T-cell (primary cell): ENCODE measurements at regions not wholly inside any gene's neighbourhood (a gene's known extent, or its start where the extent isn't known, plus 50 kb on each side); places are given as distances from the start of the nearest gene placed in this dataset.

Experiments
- ATAC-seq, 4 experiments: fragments of 200-7000 bp in 3 of 4; fragments of 150-1000 bp in 1 of 4; cut with Tn5 transposase; replicated peaks in 1 of 4; 1 replicate in 3 of 4; 2 replicates in 1 of 4; pipeline ENCODE4 v1.10.0; 2021; ENCODE audit warnings: moderate library complexity in 3 of 4, mild to moderate bottlenecking in 2 of 4, moderate number of reproducible peaks in 1 of 4
- CTCF ChIA-PET, 2 donors: fragments of 300-600 bp; sonication (Branson Sonifier 250); formaldehyde crosslinking; loops; one replicate each; lab custom pipeline; 2022; ENCODE audit warnings: antibody characterized with exemption in 2 of 2; lab: Charles Lee
- POLR2A ChIA-PET, 2 donors: fragments of 300-600 bp; sonication (Branson Sonifier 250); formaldehyde crosslinking; loops; one replicate each; lab custom pipeline; 2022; ENCODE audit warnings: antibody characterized with exemption in 2 of 2; lab: Charles Lee
- DNase-seq, 35 experiments: peaks; one replicate each; pipeline versions ENCODE4 v3.0.0 to v3.0.0-alpha.2; 2013 to 2023
- H3K27ac ChIP-seq: one replicate; pipeline ENCODE4 v1.5.1; 2013; ENCODE audit warnings: low read length
- H3K27me3 ChIP-seq, 2 experiments: replicated peaks in 1 of 2; 1 replicate in 1 of 2; 2 replicates in 1 of 2; pipeline versions ENCODE4 v1.6.1 to v1.7.0; 2013; ENCODE audit warnings: low read length in 1 of 2, mixed read lengths in 1 of 2; ENCODE audit not compliant: control insufficient read depth in 2 of 2, insufficient read depth in 2 of 2; ENCODE audit errors: extremely low read depth in 1 of 2
- H3K36me3 ChIP-seq, 2 donors: 1 replicate in 1 of 2; 2 replicates in 1 of 2; pipeline versions ENCODE4 v1.6.1 to v1.7.0; 2013; ENCODE audit warnings: low read length in 1 of 2; ENCODE audit not compliant: control insufficient read depth in 2 of 2, insufficient read depth in 1 of 2; ENCODE audit errors: extremely low read depth in 1 of 2
- H3K4me1 ChIP-seq, 2 experiments: 1 replicate in 1 of 2; 2 replicates in 1 of 2; pipeline versions ENCODE4 v1.6.1 to v1.7.0; 2013; ENCODE audit warnings: low read length in 2 of 2, mixed read lengths in 1 of 2; ENCODE audit not compliant: insufficient read depth in 2 of 2, control insufficient read depth in 1 of 2; ENCODE audit errors: extremely low read depth in 1 of 2
- H3K4me3 ChIP-seq, 2 donors: 1 replicate in 1 of 2; 2 replicates in 1 of 2; pipeline versions ENCODE4 v1.5.1 to v1.7.0; 2013; ENCODE audit warnings: mild to moderate bottlenecking in 2 of 2, low read length in 1 of 2, moderate library complexity in 1 of 2; ENCODE audit not compliant: control insufficient read depth in 1 of 2; ENCODE audit errors: extremely low read depth in 1 of 2
- H3K9me3 ChIP-seq: 2 replicates; pipeline ENCODE4 v1.7.0; 2013
- H3K27ac Mint-ChIP-seq, 2 donors: one replicate each; pipeline ENCODE4 v1.8.0; 2020 to 2021; ENCODE audit warnings: mild to moderate bottlenecking in 2 of 2, mixed read lengths in 2 of 2
- H3K27me3 Mint-ChIP-seq, 2 donors: one replicate each; pipeline ENCODE4 v1.8.0; 2021 to 2022; ENCODE audit warnings: mixed read lengths in 2 of 2
- H3K36me3 Mint-ChIP-seq: one replicate; pipeline ENCODE4 v1.8.0; 2021; ENCODE audit warnings: mixed read lengths
- H3K4me1 Mint-ChIP-seq, 3 donors: one replicate each; pipeline ENCODE4 v1.8.0; 2020 to 2022; ENCODE audit warnings: mixed read lengths in 3 of 3, mild to moderate bottlenecking in 1 of 3
- H3K4me3 Mint-ChIP-seq, 3 donors: one replicate each; pipeline ENCODE4 v1.8.0; 2020 to 2022; ENCODE audit warnings: mild to moderate bottlenecking in 3 of 3, mixed read lengths in 3 of 3, moderate library complexity in 3 of 3
- H3K9me3 Mint-ChIP-seq, 3 donors: one replicate each; pipeline ENCODE4 v1.8.0; 2020 to 2022; ENCODE audit warnings: mixed read lengths in 3 of 3
- WGBS: methylation state at CpG from one replicate; pipeline ENCODE4 v1.1.5; 2013; ENCODE audit warnings: missing lambda C conversion rate; ENCODE audit not compliant: insufficient coverage; 5-methylcytosine and 5-hydroxymethylcytosine counted together

GRCh38 chr4:184575306-184575705, 73.9 kb downstream of the CASP3 start:
- Mint-ChIP-seq H3K4me1 (peaks cover 5 to 13% (median 10%) of the 10 kb centered on the region in 3 donors), H3K36me3 (no peaks in the 10 kb centered on the region), H3K9me3 (peaks cover 2 to 4% (median 3%) of the 10 kb centered on the region in 3 donors), H3K27me3 (no peaks in the 10 kb centered on the region), H3K27ac (no peak overlapping the region), H3K4me3 (no peak overlapping the region)
- peaks cover 0 to 2% of the 10 kb centered on the region in 2 experiments for H3K27me3 ChIP-seq
- ChIA-PET POLR2A (interaction anchor here in 1 of 2 donors (0.6 kb wide), 1 partner anchor 187 kb away, joined by 3 read pairs; no protein-coding TSS in a partner anchor), CTCF (interaction anchor here (0.7 to 1.5 kb wide), 4 partner anchors 14 to 549 kb away, joined by 3 to 4 read pairs (median 3); partner anchors contain the start of gene IRF2 (in 1 of the 2))
- H3K36me3 ChIP-seq, result no peaks in the 10 kb centered on the region
- no peaks in the 10 kb centered on the region for H3K9me3 ChIP-seq
- DNase-seq (peak in 1 of 35 experiments; percentile 10), ATAC-seq (peak in 1 of 4 experiments; percentile 64)
- no peak overlapping the region for H3K4me3 ChIP-seq
- no CpG with 5 or more reads among the region's 1 CpG for WGBS
- H3K4me1 ChIP-seq, result no peaks in the 10 kb centered on the region
- H3K27ac ChIP-seq, result no peak overlapping the region

GRCh38 chr4:184574861-184575260, 74.4 kb downstream of the CASP3 start:
- Mint-ChIP-seq H3K36me3 (no peaks in the 10 kb centered on the region), H3K9me3 (peaks cover 2 to 4% (median 3%) of the 10 kb centered on the region in 3 donors)

DNA sequence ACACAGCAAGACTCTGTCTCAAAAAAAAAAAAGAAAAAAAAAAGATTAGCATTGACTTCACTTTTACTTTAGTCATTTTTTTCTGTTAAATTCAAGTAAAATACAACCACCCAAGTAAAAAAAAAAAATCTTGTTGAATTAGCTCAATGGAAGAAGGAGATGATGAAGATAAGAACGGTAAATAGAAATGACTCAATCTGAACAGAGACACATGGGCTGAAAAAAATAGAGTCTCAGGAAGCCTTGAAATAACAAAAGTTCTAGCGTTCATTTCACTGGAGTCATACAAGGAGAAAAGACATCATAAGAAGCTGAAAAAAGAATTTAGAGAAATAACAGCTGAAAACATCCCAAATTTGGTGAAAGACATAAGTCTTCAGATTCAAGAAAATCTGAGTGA, 75.5 kb downstream of the CASP3 start:
- Mint-ChIP-seq H3K27me3 (no peaks in the 10 kb centered on the region), H3K27ac (peak overlapping the region in 1 of 2 donors; percentile 36), H3K4me3 (no peak overlapping the region), H3K4me1 (peaks cover 5 to 13% (median 10%) of the 10 kb centered on the region in 3 donors), H3K36me3 (no peaks in the 10 kb centered on the region), H3K9me3 (peaks cover 0 to 3% (median 0%) of the 10 kb centered on the region in 3 donors)
- H3K9me3 ChIP-seq, result no peaks in the 10 kb centered on the region
- CTCF ChIA-PET, result interaction anchor here in 1 of 2 donors (0.7 kb wide), 1 partner anchor 286 kb away, joined by 5 read pairs; no protein-coding TSS in a partner anchor
- POLR2A ChIA-PET, result interaction anchor here (0.5 to 0.7 kb wide), 3 partner anchors 23 to 689 kb away, joined by 3 to 8 read pairs (median 5); no protein-coding TSS in a partner anchor
- H3K36me3 ChIP-seq, result no peaks in the 10 kb centered on the region
- H3K4me1 ChIP-seq, result no peaks in the 10 kb centered on the region
- no peak overlapping the region for H3K4me3 ChIP-seq
- peaks cover 0 to 2% of the 10 kb centered on the region in 2 experiments for H3K27me3 ChIP-seq
- DNase-seq, result no peak
- no peak overlapping the region for H3K27ac ChIP-seq
- no peak for ATAC-seq
- WGBS, result no CpG with 5 or more reads among the region's 2 CpGs

More at GRCh38 chr4:184574861-184575260, 74.4 kb downstream of the CASP3 start:
- H3K4me3 ChIP-seq, result no peak overlapping the region
- ChIA-PET CTCF (interaction anchor here in 1 of 2 donors (0.7 to 1.5 kb wide), 3 partner anchors 15 to 311 kb away, joined by 3 to 4 read pairs (median 3); partner anchors contain the start of gene IRF2), POLR2A (no interaction called here)
- WGBS, result no CpG with 5 or more reads among the region's 5 CpGs
- no peaks in the 10 kb centered on the region for H3K9me3 ChIP-seq
- no peaks in the 10 kb centered on the region for H3K36me3 ChIP-seq
- no peak overlapping the region for H3K27ac ChIP-seq
- H3K4me1 ChIP-seq, result no peaks in the 10 kb centered on the region
- DNase-seq, result peak in 1 of 35 experiments; percentile 9
- ATAC-seq, result peak in 2 of 4 experiments; percentile 19 to 62
- peaks cover 0 to 2% of the 10 kb centered on the region in 2 experiments for H3K27me3 ChIP-seq
- H3K27ac Mint-ChIP-seq, result peak overlapping the region; percentile 50 to 74
- no peaks in the 10 kb centered on the region for H3K27me3 Mint-ChIP-seq
- H3K4me3 Mint-ChIP-seq, result no peak overlapping the region
- peaks cover 5 to 13% (median 10%) of the 10 kb centered on the region in 3 donors for H3K4me1 Mint-ChIP-seq

- H3K4me1 Mint-ChIP-seq, result peaks cover 0 to 2% (median 1%) of the 10 kb centered on the region in 3 donors
- no peak overlapping the region for H3K4me3 Mint-ChIP-seq
- POLR2A ChIA-PET, result interaction anchor here in 1 of 2 donors (0.7 kb wide), 1 partner anchor 234 kb away, joined by 3 read pairs; no protein-coding TSS in a partner anchor
- Histone ChIP-seq H3K27ac (no peak overlapping the region), H3K4me1 (no peaks in the 10 kb centered on the region), H3K4me3 (no peak overlapping the region), H3K36me3 (no peaks in the 10 kb centered on the region), H3K9me3 (no peaks in the 10 kb centered on the region), H3K27me3 (peaks cover 0 to 2% of the 10 kb centered on the region in 2 experiments)
- no peak overlapping the region for H3K27ac Mint-ChIP-seq
- ATAC-seq (no peak), DNase-seq (no peak)
- H3K9me3 Mint-ChIP-seq, result peaks cover 0 to under 1% (median 0%) of the 10 kb centered on the region in 3 donors
- H3K27me3 Mint-ChIP-seq, result no peaks in the 10 kb centered on the region
- no peaks in the 10 kb centered on the region for H3K36me3 Mint-ChIP-seq
- CTCF ChIA-PET, result no interaction called here
- 100% methylated on average over 1 of the region's 6 CpGs for WGBS
These were observed 80.5 kb downstream of the CASP3 start for GRCh38 chr4:184568770-184569169.

DNA sequence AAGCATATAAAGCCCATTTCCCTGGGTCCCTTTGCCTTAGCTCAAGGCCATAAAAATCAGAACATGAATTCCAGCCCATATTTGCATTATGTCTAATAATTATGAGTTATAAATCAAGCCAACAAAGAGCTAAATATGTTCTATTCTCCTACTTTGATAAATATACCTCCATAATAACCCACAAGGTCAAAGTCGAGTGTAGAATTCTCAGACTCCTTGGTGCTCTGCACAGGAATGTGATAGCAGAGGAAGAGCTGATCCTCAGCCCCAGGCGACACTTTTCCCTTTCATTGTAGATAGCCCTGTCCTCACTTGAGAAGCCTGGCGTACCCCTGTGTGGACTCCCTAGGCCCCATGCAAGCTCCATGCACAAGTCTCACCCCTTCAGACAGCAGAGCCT, 85.6 kb downstream of the CASP3 start:
- ATAC-seq (no peak), DNase-seq (no peak)
- Mint-ChIP-seq H3K4me1 (peaks cover 2 to 5% (median 3%) of the 10 kb centered on the region in 3 donors), H3K27me3 (no peaks in the 10 kb centered on the region), H3K27ac (no peak overlapping the region), H3K36me3 (no peaks in the 10 kb centered on the region), H3K9me3 (no peaks in the 10 kb centered on the region), H3K4me3 (no peak overlapping the region)
- ChIA-PET CTCF (interaction anchor here in 1 of 2 donors (0.5 kb wide), 1 partner anchor 13 kb away, joined by 5 read pairs; no protein-coding TSS in a partner anchor), POLR2A (no interaction called here)
- Histone ChIP-seq H3K36me3 (no peaks in the 10 kb centered on the region), H3K4me1 (no peaks in the 10 kb centered on the region), H3K4me3 (no peak overlapping the region), H3K27me3 (no peaks in the 10 kb centered on the region), H3K27ac (no peak overlapping the region), H3K9me3 (no peaks in the 10 kb centered on the region)
- 86% methylated on average over 2 of the region's 3 CpGs for WGBS

- Mint-ChIP-seq H3K4me1 (peaks cover 0 to 5% (median 3%) of the 10 kb centered on the region in 3 donors), H3K4me3 (no peak overlapping the region), H3K27me3 (no peaks in the 10 kb centered on the region), H3K9me3 (no peaks in the 10 kb centered on the region), H3K36me3 (no peaks in the 10 kb centered on the region), H3K27ac (no peak overlapping the region)
- H3K27ac ChIP-seq, result no peak overlapping the region
- ATAC-seq (no peak), DNase-seq (no peak)
- H3K36me3 ChIP-seq, result no peaks in the 10 kb centered on the region
- no peak overlapping the region for H3K4me3 ChIP-seq
- no peaks in the 10 kb centered on the region for H3K27me3 ChIP-seq
- no peaks in the 10 kb centered on the region for H3K4me1 ChIP-seq
- H3K9me3 ChIP-seq, result no peaks in the 10 kb centered on the region
- ChIA-PET CTCF (no interaction called here), POLR2A (no interaction called here)
- WGBS, result 86% methylated on average over 2 of the region's 7 CpGs
These were observed 84.6 kb upstream of the IRF2 start for GRCh38 chr4:184558996-184559395.
